ENCODE measurements at regions not wholly inside any gene's neighbourhood (a gene's known extent, or its start where the extent isn't known, plus 50 kb on each side); places are given as distances from the start of the nearest gene placed in this dataset.

GRCh38 chr12:25783566-25783965 lies 174.9 kb upstream of the RASSF8 start:
- no peak for TF ChIP-seq CTCF (conservative IDR thresholded peaks at IDR 0.05)
- H4K5ac ChIP-seq (ENCODE audit: insufficient read length, low read depth, low read length) = no peak overlapping the region
- no peak overlapping the region for H2BK120ac ChIP-seq (ENCODE audit: low read depth, low read length, poor library complexity, severe bottlenecking)
- H3K14ac ChIP-seq (ENCODE audit: insufficient read depth, low read length) = no peak overlapping the region
- no peak overlapping the region for H2AFZ ChIP-seq (ENCODE audit: low read length)
- no peak overlapping the region for H3K4me2 ChIP-seq (ENCODE audit: insufficient read depth, insufficient read length, low read length)
- no peak overlapping the region for H3K56ac ChIP-seq (ENCODE audit: insufficient read length, low read depth, low read length)
- no peaks in the 10 kb centered on the region for H3K79me2 ChIP-seq (ENCODE audit: insufficient read depth, low read length)
- H4K20me1 ChIP-seq (ENCODE audit: control insufficient read depth, insufficient read depth, insufficient read length) = no peaks in the 10 kb centered on the region
- no peak overlapping the region for H2BK20ac ChIP-seq (ENCODE audit: low read depth, low read length, poor library complexity, severe bottlenecking)
- no peak overlapping the region for H2BK15ac ChIP-seq (ENCODE audit: low read depth, low read length)
- H3K79me1 ChIP-seq (ENCODE audit: insufficient read depth, low read depth, low read length, poor library complexity, severe bottlenecking) = no peaks in the 10 kb centered on the region
- no peak overlapping the region for H3K27ac Mint-ChIP-seq
- no peak overlapping the region for H2BK12ac ChIP-seq (ENCODE audit: insufficient read length, low read depth, low read length)
- H3K4me1 Mint-ChIP-seq = peaks cover 4 to 11% of the 10 kb centered on the region in 2 experiments
- H3K27me3 ChIP-seq (ENCODE audit: insufficient read depth, low read length) = no peaks in the 10 kb centered on the region
- no peak overlapping the region for H4K8ac ChIP-seq (replicated peaks; ENCODE audit: insufficient read length, low read depth, low read length)
- no peak for DNase-seq
- H3T11ph ChIP-seq (ENCODE audit: low read length) = no peak overlapping the region
- H3K9me3 ChIP-seq (ENCODE audit: control insufficient read depth, low read depth, low read length) = no peaks in the 10 kb centered on the region
- H3K9me3 Mint-ChIP-seq = no peaks in the 10 kb centered on the region
- no peak overlapping the region for H2AK5ac ChIP-seq (ENCODE audit: insufficient read length, low read length)
- H2BK5ac ChIP-seq (ENCODE audit: insufficient read length, low read length) = no peak overlapping the region
- H3K23ac ChIP-seq (ENCODE audit: insufficient read length, low read depth, low read length) = no peak overlapping the region
- H3K18ac ChIP-seq (ENCODE audit: insufficient read length, low read depth, low read length) = no peak overlapping the region
- no peak overlapping the region for H3K4ac ChIP-seq (ENCODE audit: low read depth, low read length)
- H3K27me3 Mint-ChIP-seq (ENCODE audit: low read depth) = no peaks in the 10 kb centered on the region
- H3K27ac ChIP-seq (ENCODE audit: insufficient read length, low read depth, low read length) = no peak overlapping the region
- no peaks in the 10 kb centered on the region for H3K36me3 Mint-ChIP-seq (ENCODE audit: insufficient read depth in 1 of 3, low read depth in 3 of 3)
- no peak overlapping the region for H3K9ac ChIP-seq (ENCODE audit: extremely low read depth, insufficient read length, low read length)
- no CpG with 5 or more reads among the region's 5 CpGs for WGBS (ENCODE audit: extremely low coverage, insufficient read length, low lambda C conversion rate)
- H3K4me3 Mint-ChIP-seq = no peak overlapping the region
- H4K91ac ChIP-seq (ENCODE audit: insufficient read length, low read depth, low read length) = no peak overlapping the region
- no peaks in the 10 kb centered on the region for H3K23me2 ChIP-seq (ENCODE audit: insufficient read length, low read depth, low read length, poor library complexity, severe bottlenecking)
- peaks cover 2% of the 10 kb centered on the region; the same call in 1 of the 2 replicates for H3K4me1 ChIP-seq (ENCODE audit: insufficient read depth, low read length)
